ENCODE measurements at regions not wholly inside any gene's neighbourhood (a gene's known extent, or its start where the extent isn't known, plus 50 kb on each side); places are given as distances from the start of the nearest gene placed in this dataset.

- no peak for TF ChIP-seq TAF1 (IDR thresholded peaks at IDR 0.05; ENCODE audit: low read depth, low read length)
- TF ChIP-seq CTCF (IDR thresholded peaks at IDR 0.05; ENCODE audit: control extremely low read depth in 1 of 3, insufficient read depth in 1 of 3, low read depth in 1 of 3, low read length in 3 of 3): no peak
- no peak for TF ChIP-seq CHD1 (IDR thresholded peaks at IDR 0.05; ENCODE audit: low read depth, low read length)
- TF ChIP-seq SP2 (IDR thresholded peaks at IDR 0.05; ENCODE audit: low read length): no peak
- TF ChIP-seq, protein P1, sequence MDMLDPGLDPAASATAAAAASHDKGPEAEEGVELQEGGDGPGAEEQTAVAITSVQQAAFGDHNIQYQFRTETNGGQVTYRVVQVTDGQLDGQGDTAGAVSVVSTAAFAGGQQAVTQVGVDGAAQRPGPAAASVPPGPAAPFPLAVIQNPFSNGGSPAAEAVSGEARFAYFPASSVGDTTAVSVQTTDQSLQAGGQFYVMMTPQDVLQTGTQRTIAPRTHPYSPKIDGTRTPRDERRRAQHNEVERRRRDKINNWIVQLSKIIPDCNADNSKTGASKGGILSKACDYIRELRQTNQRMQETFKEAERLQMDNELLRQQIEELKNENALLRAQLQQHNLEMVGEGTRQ (IDR thresholded peaks at IDR 0.05; ENCODE audit: low read length): no peak
- no peak for TF ChIP-seq CREB1 (IDR thresholded peaks at IDR 0.05)
- no peak for TF ChIP-seq JUND (IDR thresholded peaks at IDR 0.05; ENCODE audit: low read length)
- TF ChIP-seq GABPA (IDR thresholded peaks at IDR 0.05; ENCODE audit: borderline replicate concordance, insufficient read depth, low read length): no peak
- no peak for TF ChIP-seq SIN3A (conservative IDR thresholded peaks at IDR 0.05 in 1 of 2, IDR thresholded peaks at IDR 0.05 in 1 of 2; ENCODE audit: low read depth in 1 of 2, low read length in 2 of 2)
- TF ChIP-seq POLR2A (IDR thresholded peaks at IDR 0.05; ENCODE audit: control extremely low read depth in 1 of 2, low read depth in 2 of 2, low read length in 2 of 2): no peak
Observed at GRCh38 chr4:144463896-144464295, 182.1 kb upstream of the HHIP start.

Data from H1 (cell line).